GM21390 (cell line): ENCODE measurements at regions not wholly inside any gene's neighbourhood (a gene's known extent, or its start where the extent isn't known, plus 50 kb on each side); places are given as distances from the start of the nearest gene placed in this dataset.
"Not testable (repeated sequence)": the region's sequence is repeated elsewhere in the genome, so short reads cannot be mapped to it uniquely, and the experiment has no call there.

Experiments used
- ATAC-seq: cut with Tn5 transposase; IDR thresholded peaks from one replicate; pipeline ENCODE4 v1.9.1; 2021; ENCODE audit not compliant: unreplicated experiment

DNA sequence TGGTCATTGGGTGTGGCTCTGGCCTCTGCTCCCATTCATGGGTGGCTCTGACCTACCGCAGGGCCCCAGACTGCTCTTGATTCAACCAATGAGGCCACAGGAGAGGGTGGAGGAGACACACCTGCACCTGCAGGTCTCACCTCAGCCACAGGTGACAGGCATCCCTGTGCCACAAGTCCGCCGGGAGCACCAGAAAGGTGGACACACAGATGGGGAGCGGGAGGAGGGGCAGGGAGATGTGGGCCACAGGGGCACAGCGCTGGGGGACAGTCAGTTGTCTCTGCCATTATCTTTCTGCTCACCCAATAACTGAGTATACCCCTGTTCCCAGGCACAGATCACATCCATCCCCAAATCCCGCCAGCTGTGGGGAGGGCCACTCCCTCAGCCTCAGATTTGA is 189.1 kb upstream of the SALL3 start:
- no peak for ATAC-seq

DNA sequence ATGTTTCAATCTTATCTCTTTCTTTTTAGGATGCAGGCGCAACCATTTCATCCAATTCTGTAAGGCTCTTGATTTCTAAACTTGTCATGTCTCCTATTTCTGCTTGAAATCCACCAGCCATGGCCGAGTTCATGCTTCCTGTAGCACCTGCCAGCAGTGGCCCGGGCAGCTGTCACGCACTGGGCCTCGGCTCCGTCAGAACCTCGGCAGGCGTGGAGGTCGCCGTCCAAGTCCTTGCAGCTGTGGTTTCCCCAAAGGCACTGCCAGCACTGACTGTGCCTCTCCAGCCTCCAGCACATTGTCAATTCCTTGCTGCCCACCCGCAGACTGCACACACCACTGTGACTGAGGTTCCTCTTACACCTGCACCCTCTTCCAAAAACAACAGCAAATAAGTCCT is 188.7 kb upstream of the SALL3 start:
- no peak for ATAC-seq

DNA sequence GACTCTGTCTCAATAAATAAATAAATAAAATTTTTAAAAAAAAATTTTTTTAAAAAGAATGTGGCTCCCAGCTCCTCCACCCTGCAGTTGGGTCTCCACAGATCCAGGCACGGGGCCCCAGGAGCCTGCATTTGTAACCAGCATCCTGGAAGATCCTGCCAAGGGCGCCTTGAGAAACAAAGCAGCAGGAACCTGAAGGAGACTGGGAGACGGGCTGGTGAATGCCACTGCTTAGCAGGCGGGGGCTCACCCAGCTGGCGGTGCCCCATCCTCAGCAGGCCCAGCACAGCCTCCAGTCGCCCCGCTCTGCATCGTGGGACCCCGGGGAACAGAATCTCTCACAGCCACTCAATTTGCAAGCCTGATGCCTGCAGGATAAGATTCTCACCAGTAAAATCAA is 187.5 kb upstream of the SALL3 start:
- ATAC-seq = no peak

DNA sequence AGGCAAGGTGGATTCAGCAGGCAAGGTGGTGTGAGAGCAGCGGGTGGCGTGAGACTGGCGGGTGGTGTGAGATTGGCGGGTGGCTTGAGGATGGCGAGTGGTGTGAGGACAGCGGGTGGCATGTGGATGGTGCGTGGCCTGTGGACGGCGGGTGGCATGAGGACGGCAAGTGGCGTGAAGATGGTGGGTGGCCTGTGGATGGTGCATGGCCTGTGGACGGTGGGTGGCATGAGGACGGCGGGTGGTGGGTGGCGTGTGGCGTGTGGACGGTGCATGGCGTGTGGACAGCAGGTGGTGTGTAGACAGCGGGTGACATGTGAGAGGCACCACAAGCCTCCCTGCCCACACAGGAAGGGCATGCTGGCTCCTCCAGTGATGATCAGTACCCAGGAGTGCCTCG is 186.9 kb upstream of the SALL3 start:
- no peak for ATAC-seq

DNA sequence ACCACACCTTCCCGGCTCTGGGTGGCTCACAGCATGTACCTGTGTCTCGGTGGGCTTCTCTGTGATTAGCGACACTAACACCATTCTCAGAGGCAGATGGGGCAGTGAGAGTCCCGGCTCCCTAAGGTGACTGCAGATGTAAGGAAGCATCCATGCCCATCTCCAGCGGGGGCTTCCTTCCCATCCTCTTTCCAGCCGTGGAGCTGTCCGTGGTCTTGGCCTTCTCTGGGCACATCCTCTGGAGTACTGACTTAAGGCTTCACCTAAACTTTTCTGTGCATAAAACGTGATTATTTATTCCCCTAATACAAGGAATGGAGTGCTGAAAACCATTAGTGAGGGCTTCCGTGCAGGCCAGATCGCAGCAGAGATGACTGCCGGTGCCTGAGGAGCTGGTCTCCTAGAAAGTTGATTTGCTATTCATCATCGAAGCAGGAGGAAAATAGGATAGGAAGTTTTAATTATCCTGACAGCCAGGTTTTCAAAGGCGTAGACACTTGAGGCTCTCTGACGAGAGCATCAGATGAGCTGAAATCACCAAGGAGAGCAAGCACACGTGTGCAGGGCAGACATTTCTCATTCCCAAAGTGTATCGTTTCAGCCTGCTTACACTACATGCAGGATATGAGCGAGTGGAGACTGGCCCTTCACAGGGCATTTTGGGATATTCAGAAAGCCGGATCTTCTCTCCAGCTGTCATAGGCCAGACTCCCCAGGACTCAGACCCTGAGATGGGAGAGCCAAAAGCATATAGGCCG is 186.1 kb upstream of the SALL3 start:
- no peak for ATAC-seq

DNA sequence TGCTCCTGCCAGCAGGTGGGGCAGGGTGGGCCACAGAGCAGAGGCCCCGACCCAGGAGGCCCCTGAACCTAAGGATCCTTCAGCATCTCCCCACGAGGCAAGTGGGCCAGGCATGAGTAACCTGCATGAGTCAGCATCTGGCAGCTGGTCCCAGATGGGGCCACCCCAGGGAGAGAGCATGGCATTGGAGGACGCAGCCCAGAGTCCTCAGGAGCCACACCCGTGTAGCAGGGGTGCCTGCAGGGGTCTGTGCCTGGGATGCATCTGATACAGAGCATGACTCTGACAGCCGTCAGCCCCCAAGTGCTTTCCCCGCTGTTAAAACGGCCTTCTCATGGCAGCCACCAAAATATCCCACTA is 185.6 kb upstream of the SALL3 start:
- ATAC-seq = no peak

- ATAC-seq = no peak
Measured at GRCh38 chr18:78796693-78797455, 182.7 kb upstream of the SALL3 start.

DNA sequence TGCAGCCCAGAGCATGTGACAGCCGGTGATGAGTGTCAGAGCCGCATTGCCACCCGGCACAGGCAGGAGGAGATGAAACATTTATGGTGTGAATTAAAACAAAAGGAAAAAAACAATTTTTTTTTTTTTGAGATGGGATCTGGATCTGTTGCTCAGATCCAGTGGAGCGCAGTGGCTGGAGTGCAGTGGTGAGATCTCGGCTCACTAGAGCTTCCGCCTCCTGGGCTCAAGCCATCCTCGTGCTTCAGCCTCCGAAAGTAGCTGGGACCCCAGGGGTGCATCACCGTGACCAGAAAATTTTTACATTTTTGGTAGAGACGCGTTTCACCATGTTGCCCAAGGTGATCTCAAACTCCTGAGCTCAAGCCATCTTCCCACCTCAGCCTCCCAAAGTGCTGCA is 182.1 kb upstream of the SALL3 start:
- no peak for ATAC-seq

DNA sequence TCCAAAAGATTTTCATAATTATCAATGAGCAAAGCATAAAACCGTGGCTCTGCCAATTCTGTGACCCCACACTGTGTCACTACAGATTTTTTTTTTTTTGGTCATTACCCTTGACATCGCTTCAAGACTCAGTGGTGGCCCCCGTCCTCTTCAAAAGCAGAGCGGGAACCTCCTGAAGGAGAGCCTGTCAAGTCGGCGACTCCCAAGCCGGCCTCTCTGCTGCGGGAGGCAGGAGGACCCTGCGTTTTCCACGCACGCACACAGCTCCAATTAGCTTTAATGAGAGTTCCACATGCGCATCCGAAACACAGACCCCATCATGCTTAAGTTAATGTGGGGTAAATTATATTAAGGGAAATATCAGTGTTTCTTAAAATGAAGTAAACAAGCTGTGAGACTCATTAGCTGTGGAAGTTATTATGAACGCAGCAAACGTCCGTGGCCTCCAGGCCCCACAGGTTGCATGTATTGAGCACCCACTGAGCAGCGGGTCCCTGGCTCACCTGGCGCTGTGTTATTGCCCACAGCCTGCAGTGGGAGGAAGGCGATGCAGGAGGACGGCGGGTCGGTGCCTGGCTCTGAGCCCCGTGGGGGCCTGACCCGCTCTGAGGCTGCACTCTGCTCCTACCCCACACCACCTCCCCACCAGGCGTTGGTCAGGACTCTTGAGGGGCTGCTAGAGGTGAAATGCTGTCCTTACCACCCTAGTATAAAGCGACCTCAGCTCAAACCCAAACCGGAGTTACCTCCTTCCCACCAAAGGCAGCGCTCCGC is 181.0 kb upstream of the SALL3 start:
- ATAC-seq = no peak

DNA sequence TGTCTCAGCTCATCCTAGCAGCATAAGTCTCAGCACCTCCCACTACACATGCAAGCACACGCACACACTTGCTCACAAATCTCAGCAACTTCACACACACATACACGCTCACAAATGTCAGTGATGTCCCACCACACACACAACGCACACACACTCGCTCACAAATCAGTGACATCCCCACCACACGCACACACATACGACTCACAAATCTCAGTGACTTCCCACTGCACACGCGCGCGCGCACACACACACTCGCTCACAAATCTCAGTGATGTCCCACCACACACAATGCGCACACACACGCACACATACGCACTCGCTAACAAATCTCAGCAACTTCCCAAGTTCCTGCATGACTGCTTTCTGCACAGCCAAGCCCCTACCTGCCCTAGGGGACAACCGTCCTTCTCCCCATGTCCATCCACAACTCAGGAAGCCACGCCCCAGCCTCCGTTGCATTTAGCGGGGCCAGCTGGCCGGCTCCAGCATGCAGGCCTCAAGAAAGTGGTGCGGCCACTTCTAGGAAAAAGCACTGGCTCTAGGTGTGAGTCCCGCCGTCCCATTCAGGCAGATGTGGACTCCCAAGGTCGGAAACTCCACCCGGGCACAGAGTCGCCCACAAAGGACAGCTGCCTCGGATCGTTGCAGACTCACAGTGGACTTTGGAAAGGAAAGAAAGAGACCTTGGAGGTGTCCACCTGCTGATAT is 180.1 kb upstream of the SALL3 start:
- ATAC-seq = no peak

DNA sequence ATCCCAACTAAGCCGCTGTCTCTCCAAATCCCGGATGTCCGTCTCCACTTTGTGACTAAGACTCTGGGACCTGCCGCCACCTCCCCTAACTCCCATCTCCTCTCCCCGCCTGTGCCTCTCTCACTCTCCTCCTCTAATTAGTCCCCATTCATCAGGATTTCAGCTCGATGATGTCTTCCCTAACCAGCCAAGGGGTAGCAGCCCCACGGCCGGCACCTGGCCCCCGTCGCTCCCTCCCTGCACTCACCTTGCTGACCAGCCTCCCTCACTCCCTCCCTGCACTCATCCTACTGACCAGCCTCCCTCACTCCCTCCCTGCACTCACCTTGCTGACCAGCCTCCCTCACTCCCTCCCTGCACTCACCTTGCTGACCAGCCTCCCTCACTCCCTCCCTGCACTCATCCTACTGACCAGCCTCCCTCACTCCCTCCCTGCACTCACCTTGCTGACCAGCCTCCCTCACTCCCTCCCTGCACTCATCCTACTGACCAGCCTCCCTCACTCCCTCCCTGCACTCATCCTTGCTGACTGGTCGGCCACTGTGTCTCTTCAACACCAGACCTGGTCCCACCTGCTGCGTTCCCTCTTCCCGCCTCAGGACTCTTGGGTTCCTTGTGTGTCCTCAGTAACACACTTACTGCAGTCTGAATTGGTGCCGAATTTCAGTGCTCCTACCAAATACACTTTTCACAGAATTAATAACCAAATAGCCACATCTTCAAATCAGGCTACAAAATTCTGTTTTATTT is 179.3 kb upstream of the SALL3 start:
- ATAC-seq = not testable (repeated sequence)

DNA sequence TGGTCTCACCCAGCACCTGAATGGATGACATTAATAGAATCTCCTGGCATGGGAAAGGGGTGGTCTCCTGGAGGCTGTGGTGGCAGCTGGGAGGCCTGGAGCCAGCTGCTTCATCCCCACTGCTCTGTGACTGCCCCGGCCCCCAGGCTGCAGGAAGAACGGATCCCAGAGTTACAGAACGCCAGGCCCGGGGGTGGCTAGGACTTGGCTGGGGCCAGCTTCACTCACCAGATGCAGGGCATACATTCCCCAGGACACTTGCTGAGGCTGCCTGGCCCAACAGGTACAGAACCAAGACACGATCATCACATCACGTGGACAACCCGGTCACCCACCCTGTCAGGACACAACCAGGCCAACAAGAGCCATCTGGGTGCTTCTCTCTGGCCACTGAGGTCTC is 178.6 kb upstream of the SALL3 start:
- no peak for ATAC-seq

DNA sequence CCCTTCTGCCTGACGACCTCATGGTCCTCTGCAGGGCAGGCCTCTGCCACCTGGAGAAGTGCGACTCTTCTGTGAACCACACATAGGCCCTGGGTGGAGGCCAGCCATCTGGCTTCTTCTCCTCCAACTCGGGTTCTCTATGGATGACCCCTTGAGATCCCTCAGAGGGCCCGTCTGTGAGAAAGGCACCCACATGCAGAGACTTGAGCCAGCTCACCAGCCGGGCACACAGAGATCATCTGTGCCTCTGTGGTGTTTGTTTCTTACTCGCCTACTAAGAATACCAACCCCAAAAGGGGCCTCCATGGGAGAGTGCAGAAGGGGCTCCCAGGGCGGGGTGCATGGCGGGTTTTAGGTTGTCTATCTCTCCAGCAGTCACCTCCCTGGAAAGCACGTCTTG is 176.5 kb upstream of the SALL3 start:
- no peak for ATAC-seq

DNA sequence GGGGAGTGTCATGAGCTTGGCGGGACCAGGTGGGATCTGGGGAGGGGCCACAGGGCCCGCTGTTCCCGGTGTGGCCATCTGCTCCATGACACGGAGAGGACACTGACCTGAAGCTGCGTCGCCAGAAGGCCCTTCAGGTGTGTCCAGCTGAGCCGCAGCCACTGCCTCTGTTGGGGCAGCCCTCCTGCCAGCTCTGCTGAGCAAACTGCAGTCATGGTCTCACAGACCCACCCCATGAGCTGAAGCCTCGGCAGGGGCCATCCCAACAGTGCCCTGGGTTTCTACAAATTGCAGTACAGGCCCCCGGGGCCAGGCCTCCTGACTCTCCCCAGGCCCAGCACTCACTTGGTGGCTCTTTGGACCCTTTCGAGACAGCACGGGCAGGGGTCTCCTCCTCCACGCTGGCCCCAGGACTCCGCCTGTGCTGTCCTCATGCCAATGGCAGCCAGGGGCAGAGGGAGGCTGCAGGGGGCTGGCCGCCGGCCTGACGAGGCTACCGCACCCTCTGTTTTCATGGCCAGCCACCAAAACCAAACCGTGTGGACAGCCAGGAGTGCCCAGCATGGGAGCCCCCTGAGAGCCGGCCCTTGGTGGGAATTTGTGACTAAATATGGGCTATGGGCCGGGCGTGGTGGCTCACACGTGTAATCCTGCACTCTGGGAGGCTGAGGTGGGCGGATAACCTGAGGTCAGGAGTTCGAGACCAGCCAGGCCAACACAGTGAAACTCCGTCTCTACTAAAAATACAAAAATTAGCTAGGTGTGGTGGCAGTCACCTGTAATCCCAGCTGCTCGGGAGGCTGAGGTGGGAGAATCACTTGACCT is 175.2 kb upstream of the SALL3 start:
- ATAC-seq = no peak

GRCh38 chr18:78805840-78806239 is 173.8 kb upstream of the SALL3 start:
- ATAC-seq = no peak

DNA sequence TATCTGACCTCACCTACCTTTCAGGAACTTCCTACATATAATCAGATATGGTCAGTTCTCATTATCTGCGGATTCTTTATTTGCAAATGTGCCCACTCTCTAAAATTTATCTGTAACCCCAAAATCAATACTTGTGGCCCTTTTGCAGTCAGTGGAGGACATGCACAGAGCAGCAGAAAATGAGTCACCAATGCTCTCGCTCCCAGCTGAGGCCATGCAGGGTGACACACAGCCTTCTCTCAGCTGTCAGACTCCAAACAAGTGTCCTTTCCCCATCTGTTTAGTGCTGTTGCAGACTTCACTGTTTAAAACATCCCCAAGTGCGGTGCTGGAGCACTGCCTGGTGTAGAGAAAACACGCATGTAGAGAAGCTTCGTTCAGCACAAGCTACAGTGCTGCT is 171.9 kb upstream of the SALL3 start:
- ATAC-seq = no peak

- no peak for ATAC-seq
Measured at GRCh38 chr18:78809845-78810244, 169.8 kb upstream of the SALL3 start.

DNA sequence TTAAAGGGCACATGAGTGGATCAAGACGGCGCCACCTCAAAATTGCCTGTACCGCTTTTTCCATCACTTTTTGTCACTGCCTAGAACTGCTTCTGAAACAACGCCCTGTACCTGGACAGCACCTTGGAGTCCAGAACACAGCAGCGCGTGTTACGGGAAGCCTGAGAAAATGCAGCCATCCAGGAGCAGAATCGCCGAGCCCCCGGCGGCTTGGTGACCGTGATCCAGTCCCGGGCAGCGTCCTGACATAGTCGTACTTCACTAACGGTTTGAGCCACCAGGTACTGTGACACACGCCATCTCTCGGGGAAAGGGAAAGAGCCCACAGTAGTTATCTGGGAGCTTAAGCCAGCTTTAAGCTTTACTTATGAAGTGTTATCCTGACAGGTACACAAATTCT is 168.9 kb upstream of the SALL3 start:
- no peak for ATAC-seq

DNA sequence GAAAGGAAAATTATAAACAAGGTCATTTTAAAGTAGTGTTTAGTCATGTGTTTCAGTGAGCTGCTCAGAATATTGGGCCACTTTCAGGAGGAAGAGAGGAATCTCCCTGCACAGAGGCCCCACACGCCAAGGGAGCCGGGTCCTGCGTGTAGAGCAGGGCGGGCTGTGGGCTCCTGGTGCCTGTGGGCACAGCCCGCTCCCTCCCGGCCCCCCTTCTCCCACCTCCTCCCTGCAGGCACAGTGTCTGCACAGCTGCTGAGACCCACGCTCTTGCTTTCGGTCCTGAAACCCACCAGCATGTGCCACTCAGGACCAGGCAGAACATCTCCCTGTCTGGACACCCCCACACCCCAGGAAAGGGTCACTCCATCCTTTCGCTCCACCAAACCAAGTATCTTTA is 167.6 kb upstream of the SALL3 start:
- ATAC-seq = no peak

DNA sequence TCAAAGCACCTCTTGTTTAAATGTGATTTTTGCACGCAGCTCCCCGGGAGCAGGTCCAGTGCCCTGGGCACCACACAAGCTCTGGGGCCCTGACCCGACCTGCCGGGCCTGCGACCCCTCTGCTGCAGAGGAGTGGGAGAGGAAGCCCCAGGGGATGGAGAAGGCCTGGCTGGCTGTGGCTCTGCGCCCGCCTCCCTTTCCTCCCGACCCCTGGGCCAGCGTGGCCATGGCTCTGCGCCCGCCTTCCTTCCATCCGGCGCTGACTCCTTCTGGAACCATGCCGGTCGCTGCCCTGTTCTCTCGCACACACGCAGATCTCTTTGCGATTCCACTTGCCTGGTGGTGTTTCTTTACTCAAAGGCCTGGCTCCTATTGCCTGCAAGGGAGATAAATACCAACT is 166.5 kb upstream of the SALL3 start:
- ATAC-seq = no peak
